Skin epidermis (tissue), 12 donors: ENCODE measurements at regions not wholly inside any gene's neighbourhood (a gene's known extent, or its start where the extent isn't known, plus 50 kb on each side); places are given as distances from the start of the nearest gene placed in this dataset.

Experiments used
- H3K27ac ChIP-seq, 21 experiments: fragments of 200-600 bp; sonication (generic) in 11 of 21; one replicate each; pipeline ENCODE4 v1.5.0; 2020; ENCODE audit warnings: mild to moderate bottlenecking in 3 of 21, inconsistent platforms in 2 of 21, moderate library complexity in 2 of 21
- H3K4me3 ChIP-seq, 7 experiments: fragments of 200-600 bp; sonication (generic) in 2 of 7; one replicate each; pipeline ENCODE4 v1.5.0; 2020; ENCODE audit warnings: inconsistent platforms in 2 of 7, mild to moderate bottlenecking in 2 of 7, moderate library complexity in 1 of 7

DNA sequence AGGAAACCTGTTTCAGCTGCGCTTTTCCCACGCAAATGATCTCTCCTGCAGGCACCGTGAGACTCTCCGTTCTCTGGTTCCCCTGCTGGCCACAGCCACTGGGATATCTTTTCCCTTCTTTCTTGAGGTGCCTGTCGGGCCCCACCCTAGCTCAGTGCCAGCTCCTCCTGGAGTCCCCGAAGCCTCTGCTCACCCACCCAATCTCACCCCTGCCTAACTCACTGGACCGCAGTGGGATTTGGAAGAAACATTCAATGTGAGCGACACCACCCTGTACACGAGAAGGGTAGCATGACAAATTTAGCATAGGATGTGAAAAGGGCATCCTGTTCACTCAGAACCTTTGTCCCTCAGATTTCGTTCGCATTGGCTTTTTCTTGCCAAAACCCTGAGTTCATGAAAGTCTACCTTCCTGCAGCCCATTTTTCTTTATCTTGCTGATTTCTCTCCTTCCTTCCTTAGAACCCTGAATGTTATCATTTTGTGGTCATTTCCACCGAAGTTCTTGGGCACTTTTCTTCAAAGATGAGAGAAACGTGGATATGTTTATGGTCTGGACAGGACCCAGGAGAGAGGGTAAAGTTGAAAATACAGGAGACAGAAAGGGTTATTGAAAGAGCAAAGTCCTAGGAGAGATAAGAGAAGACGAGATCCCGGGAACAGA, 63.6 kb upstream of the ELK3 start:
- no peak overlapping the region for H3K27ac ChIP-seq
- no peak overlapping the region for H3K4me3 ChIP-seq

DNA sequence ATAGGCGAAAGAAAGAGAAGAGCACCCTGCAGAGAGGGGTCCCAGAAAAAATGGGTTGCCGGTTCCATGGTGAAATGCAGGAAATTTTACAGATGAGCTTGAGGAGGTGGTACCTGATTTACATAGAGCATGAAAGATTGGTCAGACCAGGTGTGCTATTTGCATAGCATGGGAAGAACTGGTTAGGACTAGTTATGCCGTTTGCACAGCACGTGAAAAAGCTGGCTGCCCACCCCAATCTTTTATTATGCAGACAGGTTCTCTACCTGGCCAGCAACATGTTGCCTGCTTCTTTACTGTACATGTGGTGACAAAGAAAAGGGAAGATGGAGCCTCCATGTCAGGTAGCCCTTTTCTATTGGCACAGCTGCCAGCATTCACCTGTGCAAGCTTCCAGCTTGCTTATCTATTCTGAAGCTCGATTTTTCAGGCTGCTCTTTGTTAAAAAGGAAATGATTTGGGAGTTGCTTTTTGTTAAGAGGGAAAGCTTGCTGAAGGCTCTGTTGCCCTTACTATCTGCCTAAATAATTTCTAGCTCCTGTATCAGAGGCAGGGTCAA, 62.9 kb upstream of the ELK3 start:
- Histone ChIP-seq H3K4me3 (no peak overlapping the region), H3K27ac (no peak overlapping the region)

DNA sequence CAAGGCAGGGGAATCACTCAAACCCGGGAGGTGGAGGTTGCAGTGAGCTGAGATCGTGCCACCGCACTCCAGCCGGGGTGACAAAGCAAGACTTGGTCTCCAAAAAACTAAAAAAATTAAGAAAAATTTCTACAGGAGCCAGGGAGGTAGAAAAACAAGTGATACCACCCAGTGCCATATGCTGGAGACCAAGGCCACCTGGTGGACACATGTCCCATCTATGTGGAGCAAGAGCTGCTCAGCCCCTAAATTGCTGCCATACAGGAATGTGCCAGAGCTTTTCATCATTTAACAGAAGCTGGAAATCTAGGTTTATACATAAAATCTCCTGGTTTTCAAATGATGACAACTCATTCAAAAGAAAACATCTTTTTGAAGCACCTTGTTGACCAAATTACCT, 61.4 kb upstream of the ELK3 start:
- no peak overlapping the region for H3K4me3 ChIP-seq
- H3K27ac ChIP-seq: no peak overlapping the region

DNA sequence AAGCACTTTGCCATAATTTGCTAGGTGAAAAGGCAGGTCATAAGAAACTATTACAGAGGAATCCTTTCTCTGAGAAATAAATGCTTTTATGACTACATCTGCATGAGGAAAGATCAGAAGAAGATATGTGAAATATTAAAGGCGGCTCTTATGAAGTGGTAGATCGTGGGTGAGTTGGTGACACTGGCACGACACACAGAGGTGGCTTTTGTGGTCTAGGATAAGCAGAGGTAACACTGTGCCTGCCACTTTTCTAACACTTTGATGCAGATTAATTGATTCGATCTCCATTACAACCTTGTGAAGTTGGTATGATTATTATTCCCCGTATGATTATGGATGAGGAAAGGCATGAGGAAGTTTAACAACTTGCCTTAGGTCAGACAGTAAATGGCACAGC, 60.0 kb upstream of the ELK3 start:
- Histone ChIP-seq H3K27ac (no peak overlapping the region), H3K4me3 (no peak overlapping the region)

DNA sequence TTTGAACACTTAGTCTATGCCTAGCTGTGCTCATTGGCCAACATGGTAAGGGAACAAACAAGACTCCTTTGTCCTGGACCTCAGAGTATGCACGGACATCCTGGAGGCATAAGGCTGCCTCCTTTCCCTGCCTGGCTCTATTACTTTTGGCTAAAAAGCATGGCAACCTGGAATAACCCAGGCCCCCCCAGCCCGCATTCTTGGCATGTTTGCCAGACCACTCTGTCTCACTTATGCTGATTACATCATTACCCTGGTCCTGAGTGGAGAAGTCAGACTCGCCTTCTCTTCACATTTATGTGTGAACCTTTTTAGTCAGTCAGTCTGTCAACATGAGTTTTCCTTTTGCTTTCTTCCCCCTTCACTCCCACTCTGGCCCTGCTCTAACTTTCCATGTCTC, 58.0 kb upstream of the ELK3 start:
- peak overlapping the region in 1 of 21 experiments; percentile 31 for H3K27ac ChIP-seq
- no peak overlapping the region for H3K4me3 ChIP-seq

DNA sequence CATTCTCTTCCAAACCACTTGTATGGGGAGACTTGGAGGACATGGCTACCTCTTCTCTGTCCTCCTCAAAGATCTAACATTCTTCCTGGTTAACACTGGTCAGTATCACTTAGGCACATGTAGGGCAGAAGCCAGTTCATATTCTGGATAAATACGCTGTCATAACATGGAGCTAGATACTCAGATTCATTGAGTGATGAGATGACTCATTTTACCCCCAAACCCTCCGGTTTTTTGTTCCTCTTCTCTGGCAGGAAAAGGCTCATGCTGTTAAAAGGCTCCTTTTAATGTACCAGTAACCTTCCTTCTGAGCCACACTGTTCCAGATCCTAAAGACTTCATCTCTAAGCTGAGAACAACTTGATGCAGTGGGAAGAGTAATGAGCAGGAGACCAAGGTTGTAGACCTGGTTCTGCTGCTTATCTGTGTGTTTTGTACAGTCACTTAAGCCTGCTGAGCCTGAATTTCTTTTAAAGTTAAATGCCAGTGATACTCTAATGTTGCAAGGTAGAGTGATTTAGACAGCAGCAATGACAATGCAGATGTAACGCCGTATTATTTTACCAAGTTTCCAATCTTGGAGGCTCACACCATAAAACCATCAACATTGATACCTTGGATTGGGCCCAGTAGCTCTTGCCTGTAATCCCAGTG, 57.3 kb upstream of the ELK3 start:
- H3K27ac ChIP-seq: peak overlapping the region in 1 of 21 experiments; percentile 31
- H3K4me3 ChIP-seq: no peak overlapping the region

DNA sequence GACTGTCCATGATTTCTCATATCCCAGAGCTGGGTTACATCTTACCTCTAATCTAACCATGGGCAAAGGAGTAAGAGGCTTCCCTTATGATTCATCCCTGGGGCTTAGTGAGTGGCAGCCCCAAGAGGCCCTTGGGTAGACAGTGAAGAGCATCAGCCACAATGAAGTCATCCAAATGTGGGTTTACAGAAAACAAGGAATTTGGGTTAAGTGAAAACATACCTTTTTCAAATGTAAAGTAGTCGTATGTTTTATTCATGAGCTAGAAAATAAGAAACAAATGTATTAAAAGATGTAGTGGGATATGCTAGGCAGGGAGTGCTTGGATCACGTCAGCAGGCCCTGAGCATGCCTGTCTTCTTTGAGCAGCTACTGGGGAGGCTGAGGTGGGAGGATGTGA, 54.0 kb upstream of the ELK3 start:
- H3K4me3 ChIP-seq: no peak overlapping the region
- no peak overlapping the region for H3K27ac ChIP-seq

DNA sequence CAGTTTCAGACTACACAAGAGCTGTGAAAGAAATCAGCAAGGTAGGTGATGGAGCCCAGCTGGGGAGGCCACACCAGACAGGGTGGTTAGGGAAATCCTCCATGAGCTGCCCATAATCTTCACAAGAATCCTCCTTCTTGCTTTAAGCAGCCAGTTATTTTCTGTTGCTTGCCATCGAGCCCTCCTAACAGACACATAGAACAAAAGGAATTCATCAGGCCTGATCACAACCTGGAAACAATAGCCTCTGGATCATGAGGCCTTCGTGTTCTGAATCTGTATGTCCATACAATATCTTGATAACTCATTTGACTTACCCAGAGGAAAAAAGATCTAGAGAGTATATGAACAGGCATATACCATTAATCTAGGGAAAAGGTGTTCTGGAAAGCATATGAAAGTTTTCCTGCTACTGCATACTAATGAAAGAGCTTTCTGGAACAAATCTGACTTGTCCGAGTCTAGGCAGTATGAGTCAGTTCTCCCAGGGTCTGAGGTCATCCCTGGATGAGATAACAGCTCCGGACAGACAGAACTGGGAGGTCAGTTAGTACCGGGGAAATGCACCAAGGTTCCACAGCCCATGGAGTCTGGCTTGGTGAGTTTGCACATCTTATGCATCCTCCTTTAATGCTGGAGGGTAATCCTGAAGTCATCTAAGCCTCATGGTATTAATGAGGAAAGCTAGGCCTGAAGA, 52.8 kb upstream of the ELK3 start:
- H3K4me3 ChIP-seq: no peak overlapping the region
- H3K27ac ChIP-seq: peak overlapping the region in 1 of 21 experiments; percentile 12

DNA sequence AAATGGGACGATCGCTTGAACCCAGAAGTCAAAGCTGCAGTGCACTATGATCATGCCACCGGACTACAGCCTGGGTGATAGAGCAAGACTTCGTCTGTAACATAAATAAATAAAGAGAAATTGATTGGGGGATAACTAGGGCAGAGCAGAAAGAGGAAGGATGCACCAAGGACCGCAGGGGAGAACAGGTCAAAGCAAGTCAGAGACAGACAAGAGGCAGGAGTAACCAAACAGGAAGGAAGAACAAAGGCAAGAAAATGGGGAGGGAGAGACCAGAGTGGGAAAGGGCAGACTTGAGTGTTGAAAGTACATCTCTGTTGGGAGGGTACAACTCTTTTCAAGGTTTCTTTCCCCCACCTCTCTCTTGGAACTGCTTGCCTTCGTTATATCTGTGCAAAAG, 50.8 kb upstream of the ELK3 start:
- H3K4me3 ChIP-seq: no peak overlapping the region
- peak overlapping the region in 3 of 21 experiments; percentile 13 to 50 (median 37) for H3K27ac ChIP-seq

DNA sequence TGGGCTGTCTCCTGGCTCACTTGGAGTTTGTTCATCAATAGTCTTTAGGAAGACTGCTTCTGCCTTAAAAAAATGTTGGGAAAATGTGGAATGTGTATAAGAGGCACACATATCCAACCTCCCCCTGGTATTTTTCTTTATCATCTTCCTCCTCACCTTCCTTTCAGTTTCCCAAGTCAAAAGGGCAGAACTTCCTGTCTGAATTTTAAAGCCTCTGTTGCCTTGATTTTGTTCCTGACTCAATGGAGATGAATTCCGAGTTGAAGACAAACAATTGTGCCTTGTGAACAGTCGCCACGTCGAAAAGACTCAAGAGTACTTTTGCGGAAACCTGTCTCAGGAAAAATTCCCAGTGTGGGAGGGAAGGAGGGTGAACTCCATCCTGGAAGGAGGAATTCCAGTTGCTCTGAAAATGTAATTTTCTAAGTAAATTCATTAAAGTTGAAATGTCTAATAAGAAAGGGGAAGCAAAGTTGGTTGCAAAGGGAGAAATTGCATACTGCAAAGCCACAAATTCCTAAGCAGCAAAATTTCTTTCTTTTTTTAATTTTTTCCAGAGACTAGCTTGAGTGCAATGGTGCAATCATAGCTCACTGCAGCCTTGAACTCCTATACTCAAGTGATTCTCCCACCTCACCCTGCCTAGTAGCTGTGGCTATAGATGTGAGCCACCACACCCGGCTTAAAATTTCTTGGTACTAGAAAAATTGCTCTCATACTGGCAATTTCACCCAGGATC, 50.2 kb upstream of the ELK3 start:
- Histone ChIP-seq H3K27ac (peak overlapping the region in 4 of 21 experiments; percentile 13 to 50 (median 27)), H3K4me3 (no peak overlapping the region)
